GM19467 (cell line): ENCODE measurements at regions not wholly inside any gene's neighbourhood (a gene's known extent, or its start where the extent isn't known, plus 50 kb on each side); places are given as distances from the start of the nearest gene placed in this dataset.

ENCODE experiments used
- ATAC-seq: cut with Tn5 transposase; IDR thresholded peaks from one replicate; pipeline ENCODE4 v1.9.1; 2021; ENCODE audit warnings: mild to moderate bottlenecking, moderate library complexity; ENCODE audit not compliant: unreplicated experiment

DNA sequence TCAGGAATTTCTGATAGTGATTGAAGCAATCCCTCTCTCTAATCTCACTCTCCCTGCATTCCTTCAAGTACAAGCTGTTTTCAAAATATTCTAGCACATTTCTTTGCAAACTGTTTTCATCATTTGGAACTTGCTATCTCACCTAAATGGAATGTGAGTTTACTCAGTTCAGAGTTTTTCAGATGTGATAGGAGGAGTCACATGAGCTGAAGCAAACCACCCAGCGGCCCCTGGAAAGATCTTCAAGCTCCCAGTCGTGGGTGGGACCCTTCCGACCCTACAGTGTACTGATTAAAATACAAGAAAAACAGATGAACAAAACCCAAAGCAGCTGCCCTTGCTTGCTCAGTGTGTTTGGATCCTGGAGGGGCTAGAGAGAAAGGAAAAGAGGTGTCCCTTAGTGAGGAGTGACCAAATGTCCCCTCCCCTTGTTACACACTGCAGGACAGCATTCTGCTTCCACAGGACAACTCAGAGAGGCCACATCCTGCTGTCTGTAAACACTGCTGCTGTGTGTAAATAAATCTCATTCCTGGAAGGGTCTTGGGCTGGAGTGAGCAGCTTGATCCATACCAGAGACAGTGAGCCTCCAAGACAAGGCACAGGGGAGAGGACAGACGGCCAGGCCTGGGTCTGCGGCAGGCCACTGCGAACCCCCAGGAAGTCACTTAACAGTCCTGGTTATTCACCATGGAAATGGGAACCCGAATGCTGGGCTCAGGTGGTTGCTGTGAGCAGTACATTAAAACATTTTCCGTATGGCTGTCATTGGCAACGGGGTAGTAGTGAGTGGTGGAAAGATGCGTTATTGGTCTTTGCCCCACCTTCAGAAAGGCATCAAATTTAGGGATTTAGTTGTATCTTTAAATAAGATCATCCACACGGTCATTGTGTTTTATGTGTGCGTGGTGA lies 229.2 kb downstream of the RHOU start:
- no peak for ATAC-seq

DNA sequence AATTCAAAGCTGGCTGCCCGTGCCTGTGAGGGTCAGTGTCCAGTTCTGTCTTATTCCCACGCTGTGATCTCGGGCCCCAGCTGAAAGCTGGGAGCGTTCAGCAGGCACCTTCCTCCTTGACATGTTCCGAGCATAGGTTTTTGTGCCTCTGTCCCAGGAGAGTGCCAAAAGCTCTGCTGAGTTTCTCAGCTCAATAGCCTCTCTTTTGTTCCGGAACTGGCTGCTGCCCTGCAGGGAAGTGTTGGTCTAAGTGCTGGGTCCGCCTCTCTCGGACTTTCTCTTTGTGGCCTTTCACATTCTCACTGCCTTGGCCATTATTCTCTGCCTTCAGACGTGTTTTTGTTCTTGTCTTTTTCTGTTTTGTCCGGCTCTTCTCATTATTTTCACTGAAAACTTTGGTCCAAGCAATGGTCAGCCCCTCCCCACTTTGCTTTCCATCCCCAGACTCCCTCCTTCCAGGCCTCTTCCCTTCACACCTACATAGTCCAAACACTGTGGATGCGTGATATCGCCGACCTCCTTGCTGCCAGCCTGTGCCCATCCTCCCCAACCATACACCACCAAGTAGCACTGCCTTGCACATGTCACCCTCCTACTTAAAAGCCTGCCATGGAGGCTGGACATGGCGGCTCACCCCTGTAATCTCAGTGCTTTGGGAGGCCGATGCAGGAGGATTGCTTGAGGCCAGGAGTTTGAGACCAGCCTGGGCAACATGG lies 233.8 kb downstream of the RHOU start:
- no peak for ATAC-seq

DNA sequence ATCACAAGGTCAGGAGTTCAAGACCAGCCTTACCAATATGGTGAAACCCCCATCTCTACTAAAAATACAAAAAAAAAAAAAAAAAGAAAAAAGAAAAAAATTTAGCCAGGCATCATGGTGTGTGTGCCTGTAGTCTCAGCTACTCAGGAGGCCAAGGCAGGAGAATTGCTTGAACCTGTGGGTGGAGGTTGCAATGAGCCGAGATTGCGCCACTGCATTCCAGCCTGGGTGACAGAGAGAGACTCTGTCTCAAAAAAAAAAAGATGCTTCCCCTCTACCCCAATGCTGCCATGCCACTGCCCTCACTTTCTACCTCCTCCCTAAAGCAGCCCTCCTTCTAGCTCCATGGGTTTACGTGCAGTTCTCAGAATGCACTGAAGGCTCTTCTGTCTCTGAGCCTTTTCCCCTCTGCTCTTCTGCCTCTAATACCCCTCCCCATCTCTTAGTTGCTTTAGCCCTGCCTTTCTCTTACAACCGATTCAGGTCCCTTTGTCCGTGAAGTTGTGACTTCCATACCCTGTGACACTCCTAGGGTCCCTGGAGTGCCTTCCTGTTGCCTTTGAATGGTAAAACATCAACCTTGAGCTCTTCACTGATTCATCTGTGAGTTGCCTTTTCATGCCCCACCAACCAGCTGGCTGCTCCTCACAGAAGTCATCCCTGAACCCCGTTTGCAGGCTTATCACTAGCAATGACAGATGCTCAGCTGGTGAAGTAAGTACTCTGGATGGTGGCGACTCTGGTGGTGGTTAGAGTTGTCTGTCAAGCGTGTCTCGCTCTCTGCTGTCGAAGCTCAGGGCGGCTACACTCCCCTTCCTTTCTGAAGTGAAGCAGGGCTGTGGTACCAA lies 234.9 kb downstream of the RHOU start:
- ATAC-seq: no peak

DNA sequence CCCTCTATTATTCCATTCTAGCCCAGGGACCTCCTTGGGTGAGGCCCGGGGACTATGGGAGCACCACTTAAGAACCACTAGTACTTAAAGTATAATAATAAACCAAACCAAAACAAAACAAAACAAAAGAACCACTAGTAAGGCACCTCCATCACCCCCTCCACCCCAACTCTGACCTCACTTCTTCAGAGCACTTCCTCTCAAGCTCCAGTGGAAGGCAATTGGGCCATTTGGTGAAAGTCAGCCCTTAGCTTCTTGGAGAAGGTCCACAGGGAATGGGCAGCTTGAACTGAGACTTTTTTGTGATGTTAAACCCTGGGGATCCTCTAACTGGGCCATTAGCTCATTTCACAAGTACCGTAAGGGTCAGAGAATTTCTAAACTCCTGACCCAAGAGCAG lies 237.3 kb downstream of the RHOU start:
- ATAC-seq: no peak

DNA sequence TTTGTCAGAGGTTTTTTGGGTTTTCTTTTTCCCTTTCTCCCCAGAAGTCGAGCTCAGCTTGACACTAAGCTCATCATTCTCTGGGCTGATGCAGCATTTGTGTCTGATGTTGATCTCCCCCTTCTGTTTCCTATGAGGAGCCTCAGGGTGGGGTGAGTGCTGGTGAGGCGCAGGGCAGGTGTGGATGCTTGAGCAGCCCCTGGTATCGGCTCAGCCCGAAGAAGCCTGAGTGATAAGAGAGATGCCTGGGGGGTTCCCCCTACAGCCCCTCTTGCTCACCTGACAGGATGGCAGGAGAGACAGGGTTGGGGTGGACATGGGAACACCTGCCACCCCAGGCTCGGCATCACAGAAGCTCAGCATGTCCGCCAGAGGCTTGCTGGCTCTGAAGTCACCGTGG lies 239.0 kb downstream of the RHOU start:
- no peak for ATAC-seq

DNA sequence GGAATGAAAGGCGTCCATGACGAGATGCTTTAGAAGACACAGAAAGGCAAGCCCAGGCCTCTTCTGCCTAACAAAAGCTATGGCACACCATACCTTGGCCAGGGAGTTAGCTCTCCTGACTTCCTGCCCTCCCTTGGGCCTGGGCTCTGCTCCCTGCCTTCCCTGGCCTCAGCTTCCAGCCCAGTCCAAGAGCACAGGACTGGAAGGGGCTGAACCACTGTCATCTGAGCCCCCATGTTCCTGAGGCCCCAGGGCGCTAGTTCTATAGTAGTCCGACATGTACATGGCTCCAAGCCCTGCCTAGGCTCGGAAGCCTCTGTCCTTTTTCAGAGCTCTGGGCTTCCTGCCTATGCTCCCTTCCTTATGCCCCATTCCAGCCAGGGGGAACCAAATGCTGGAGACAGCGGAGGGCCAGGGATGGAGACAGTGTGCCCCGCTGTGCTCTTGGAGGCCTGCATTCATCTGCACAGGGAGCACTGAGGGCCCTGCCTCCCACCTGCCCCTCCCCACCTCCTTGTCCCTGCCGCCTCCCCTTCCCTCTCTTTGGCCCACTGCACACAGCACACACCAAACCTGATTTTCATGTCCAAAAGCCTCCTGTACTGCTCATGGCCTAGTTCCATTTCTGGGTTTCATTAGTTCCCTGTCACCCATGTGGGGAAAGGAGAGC lies 240.1 kb downstream of the RHOU start:
- ATAC-seq: no peak

DNA sequence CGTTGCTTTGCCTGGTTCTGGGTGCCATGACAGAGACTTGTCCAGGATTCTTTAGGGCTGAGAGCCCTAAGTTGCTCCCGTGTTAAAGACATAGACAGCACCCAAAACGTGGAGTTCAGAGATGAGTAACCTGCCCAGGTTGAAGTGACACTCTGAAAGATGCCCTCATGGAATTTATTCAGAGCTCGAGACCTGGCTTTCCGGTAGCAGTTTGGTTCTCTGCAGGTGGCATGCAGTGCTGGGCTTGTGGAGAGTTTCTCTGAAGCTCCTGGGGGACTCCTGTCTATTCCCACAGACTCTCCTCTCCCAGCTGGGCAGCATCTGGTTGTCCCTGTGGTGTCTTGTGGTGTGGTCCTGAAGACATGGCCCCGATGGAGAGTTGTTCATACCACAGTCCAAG lies 241.0 kb downstream of the RHOU start:
- ATAC-seq: no peak

DNA sequence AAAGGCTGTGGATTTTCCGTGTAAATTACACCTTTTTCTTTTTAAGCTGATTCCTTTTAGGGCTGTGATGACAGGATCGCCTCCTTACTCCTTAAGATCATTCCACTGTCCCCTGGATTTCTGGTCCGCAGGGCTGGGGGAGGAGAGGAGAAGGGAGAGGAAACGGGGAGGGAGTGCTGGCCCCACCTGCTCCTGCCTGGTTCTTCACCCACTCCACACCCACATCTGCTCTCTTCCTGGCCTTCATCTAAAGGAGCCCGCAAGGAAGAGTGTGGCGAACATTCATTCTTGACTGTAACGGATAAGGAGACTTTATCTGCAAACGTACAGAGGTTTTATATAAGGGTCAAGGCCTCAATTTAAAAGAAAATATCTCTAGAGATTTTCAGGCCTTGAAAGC lies 242.0 kb downstream of the RHOU start:
- ATAC-seq: no peak

DNA sequence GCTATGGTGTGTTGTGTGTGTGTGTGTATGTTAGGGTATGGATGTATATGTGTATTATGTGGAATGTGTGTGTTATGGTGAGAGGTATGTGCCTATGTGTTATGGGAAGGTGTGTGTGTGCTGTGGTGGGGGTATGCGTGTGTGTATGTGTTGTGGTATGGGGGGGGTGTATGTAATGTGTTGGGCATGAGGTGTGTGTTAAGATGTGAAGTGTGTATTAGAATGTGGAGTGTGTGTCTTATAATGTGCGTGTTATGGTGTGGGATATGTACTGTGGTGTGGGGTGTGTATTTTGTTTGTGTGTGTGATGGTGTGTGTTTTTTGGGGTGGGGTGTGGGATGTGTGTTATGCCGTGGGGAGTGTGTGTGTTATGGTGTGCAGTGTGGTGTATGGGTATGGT lies 242.5 kb downstream of the RHOU start:
- no peak for ATAC-seq

DNA sequence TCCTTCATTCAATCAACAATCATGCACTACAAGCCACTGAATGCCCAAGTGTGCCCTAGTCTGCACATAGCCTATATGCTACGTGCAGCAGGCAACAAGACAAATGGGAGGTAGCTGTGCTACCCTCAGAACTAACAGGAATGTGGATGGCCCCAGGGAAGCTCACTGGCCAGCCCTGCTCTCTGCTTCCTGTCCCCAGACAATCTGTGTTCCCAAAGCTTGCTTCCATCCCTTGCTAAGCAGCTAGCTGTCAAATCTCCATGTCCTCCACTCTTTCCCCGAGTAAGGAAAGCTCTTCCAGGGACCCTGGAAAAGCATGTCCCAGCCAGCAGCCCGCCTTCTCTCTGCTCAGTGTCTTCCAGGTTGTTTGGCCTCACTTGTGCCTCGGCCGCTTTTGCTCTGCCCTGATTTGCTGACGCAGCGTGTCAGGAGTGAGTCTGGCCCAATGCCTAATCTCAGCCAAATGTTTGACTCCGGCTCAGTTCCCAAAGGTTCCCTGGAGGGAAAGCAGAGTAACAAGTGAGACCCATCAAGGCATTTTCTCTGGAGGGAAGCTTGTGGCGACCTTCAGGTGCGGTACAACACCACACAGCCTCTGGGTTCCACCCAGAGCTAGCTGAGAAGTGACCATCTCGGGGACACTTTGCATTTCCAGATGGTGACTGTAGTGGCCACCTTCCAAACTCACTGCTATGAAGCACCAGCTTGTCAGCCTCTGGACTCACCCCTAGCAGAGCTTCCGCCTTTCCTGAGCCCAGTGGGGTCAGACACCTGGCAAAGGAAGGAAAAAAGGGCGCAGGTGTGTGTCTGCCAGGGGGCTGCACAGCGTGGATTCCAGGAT lies 243.4 kb downstream of the RHOU start:
- no peak for ATAC-seq

DNA sequence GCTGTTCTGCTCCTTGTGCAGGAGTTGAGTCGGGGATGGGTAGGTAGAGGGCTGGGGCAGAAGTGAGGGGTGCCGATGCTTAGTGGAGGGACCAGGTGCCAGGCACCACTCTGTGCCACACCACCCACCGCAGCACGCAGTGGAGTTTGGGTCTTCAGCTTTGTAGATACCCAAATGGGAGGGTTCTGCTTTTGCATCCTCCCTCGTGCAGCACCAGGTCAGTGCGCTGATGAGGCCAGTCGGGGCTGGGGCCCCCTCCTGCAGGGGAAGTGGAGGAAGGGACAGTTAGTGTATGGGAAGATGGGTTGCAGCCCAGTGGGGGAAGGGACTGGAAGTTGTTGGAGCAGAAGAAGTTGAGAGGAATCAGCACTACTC lies 244.0 kb downstream of the RHOU start:
- ATAC-seq: no peak

DNA sequence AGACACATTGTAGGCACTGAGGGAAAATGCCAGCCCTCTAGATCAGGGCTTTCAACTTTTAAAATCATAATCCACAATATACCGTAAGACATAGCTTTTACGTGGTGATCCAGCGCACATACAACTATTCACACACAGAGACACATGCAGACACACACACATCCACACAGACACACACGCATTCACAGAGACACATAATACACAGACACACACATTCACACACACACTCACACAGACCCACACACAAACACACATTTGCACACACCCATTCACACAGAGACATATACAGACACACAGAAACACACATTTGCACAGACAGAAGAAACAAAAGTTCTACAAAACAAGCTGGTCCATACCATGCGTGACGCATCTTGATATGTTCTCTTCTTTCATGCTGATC lies 244.5 kb downstream of the RHOU start:
- no peak for ATAC-seq

DNA sequence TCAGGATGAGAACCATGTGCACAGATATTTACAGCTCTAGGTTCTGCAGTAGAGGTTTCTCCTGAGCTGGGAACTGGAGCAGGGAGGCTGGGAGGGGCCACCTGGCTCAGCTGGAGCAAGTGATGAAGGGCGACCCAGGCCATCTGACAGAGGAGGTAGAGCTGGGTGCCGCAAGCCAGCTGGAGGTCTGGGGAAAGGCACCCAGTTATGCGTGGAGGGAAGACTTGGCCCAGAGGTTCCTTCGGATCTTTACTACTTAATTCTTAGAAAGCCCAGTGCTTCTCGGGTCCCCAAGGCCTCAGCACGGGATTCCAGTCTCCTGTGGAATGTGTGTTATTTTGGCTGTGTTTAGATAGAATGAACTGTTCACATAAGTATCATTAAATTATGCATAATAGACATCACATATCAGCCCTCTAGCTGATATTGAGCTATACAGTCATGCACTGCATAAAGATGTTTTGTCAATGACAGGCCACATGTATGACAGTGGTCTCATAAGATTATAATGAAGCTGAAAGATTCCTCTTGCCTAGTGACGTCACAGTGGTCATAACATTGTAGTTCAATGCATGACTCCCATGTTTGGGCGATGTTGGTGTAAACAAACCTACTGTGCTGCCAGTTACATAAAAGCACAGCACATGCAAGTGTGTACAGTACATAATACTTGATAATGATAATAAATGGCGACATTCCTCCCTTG lies 245.1 kb downstream of the RHOU start:
- no peak for ATAC-seq

DNA sequence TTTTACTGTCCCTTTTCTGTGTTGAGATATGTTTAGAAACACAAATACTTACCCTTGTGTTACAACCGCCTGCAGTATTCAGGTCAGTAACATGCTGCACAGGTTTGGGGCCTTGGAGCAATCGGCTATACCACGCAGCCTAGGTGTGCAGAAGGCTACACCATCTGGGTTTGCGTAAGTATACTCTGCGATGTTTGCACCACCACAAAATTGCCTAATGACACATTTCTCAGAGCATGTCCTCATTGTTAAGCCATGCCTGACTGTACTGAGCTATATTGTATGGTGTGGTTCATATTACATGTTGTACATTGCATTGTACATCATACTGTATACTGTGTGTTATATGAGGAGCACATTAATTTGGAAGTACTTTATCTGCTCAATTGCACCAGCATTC lies 247.4 kb downstream of the RHOU start:
- ATAC-seq: no peak

DNA sequence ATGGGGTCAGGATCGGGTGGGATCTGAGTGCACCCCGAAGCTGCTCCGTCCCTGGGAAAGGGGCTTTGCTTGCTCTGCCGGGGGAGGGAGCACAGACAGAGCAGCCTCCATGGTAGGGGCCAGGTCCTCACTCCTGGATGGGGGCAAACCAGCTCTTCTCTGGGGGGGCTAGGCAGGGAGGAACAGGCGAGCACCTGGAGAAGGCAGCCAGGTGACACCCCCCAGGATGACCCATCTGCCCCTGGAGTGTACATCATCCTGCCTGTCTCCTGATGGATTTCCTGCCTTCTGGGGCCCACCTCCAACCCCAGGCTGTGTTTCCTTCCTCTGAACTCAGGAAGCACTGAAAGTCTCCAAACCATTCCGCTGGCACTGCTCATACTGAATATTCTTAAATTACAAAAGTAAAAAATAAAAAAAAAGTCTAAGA lies 248.0 kb downstream of the RHOU start:
- ATAC-seq: no peak

DNA sequence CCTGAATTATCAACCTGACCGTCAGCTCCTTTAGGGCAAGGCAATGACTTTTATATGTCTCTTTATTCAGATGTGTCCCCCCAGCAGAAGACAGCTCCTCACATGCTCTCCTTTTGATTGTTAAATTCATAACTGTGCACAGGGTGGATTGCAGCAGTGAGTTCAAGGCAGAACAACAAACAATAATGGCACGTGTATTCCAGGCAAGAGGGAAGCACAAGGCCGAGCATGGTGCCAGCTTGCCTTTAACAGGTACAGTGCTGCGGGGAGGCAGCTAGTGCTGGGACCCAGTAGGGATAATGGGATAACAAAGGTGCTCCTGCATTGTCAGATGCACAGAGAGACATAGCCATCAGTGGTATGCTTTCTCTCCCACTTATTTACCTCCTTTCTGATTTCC lies 248.4 kb downstream of the RHOU start:
- no peak for ATAC-seq

DNA sequence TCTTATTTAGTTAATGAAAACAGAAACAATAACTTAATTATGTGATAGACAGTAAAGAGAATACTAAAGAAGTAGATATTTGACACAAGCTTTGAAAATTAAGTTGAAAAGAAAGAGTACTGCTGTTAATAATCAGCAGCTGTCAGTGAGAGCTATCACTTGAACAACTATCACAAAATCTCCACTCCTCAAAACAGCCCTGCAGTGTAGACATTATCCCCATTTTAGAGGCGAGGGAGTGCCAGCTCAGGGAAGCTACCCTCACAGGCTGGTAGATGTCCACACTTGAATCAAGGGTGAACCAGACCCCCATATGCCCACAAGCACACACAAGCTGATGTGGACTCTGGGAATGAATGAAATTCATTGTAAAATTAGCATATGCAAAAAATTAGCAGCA lies 248.8 kb downstream of the RHOU start:
- ATAC-seq: no peak

DNA sequence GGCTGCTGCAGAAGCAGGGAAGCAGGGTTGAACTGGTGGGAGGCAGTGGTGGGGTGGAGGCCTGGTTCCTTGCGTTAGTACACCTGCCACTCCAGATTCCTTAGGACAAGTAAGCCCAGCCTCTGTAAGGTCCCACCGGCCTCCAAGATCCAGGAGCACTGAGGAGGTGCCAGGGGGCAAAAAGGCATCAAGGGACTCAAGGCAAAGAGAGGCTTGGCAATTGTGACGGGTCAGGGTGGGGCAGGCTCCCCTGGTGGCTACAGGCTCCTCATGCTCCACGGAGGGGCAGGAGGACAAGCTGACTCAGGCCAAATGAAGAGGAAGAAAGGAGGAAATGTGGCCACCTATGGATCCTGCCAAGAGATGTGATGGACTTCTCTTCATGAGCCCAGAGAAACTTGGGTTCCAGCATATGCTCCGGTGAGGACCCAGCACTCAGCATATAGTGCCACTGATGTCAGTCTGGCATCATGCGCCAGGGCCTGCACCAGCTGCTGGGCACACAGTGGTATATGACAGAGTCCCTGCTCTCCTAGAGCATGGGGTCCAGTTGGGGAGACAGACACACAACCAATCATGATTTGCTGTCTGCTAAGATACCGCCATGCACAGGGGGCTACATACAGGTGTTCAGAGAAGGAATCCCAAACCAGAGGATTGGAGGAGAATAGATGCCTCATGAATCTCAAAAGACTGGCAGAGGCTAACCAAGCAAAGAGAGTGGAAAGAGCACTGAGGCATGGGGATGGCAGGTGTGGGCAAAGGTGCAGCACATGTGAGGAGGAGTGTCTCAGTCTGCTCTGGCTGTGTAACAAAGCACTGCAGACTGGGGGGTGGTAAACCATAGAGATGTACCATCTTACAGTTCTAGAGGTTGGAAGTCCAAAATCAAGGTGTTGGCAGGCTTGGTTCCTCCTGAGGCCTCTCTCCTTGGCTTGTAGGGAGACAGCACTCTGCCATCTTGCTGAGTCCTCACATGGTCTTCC lies 249.7 kb downstream of the RHOU start:
- ATAC-seq: no peak
